ENCODE measurements at regions not wholly inside any gene's neighbourhood (a gene's known extent, or its start where the extent isn't known, plus 50 kb on each side); places are given as distances from the start of the nearest gene placed in this dataset.

DNA sequence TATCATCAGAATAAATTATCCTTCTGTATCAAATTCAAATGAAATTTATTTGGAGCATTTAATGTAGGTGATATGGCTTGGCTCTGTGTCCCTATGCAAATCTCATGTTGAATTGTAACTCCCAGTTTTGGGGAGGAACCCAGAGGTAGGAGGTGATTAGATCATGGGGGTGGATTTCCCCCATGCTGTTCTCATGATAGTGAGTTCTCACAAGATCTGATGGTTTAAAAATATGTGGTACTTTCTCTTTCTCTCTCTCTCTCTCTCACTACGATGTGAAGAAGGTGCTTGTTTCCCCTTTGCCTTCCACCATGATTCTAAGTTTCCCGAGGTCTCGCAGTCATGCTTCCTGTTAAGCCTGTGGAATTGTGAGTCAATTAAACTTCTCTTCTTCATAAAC, 678.4 kb upstream of the RGMB start:
- Histone ChIP-seq H3K18ac (ENCODE audit: low read depth, low read length) (peak overlapping the region; percentile 75; the same call in 1 of the 2 replicates), H3K23ac (ENCODE audit: low read depth, low read length) (peak overlapping the region; percentile 75; the same call in 1 of the 2 replicates), H3K79me1 (ENCODE audit: low read depth in 1 of 2, low read length in 2 of 2) (no peaks in the 10 kb centered on the region), H3K9ac (ENCODE audit: low read depth, low read length) (no peak overlapping the region), H4K8ac (ENCODE audit: low read depth in 2 of 2, low read length in 2 of 2) (peak overlapping the region; percentile 31 to 33; a peak in 1 of 4 replicates), H2AK9ac (replicated peaks; ENCODE audit: low read depth, low read length, poor library complexity) (no peak overlapping the region), H3K14ac (replicated peaks; ENCODE audit: low read depth, low read length) (peak overlapping the region; percentile 94), H2BK120ac (ENCODE audit: low read depth, low read length) (peak overlapping the region; percentile 87), H3K56ac (ENCODE audit: extremely low read depth, insufficient read depth, low read length) (no peak overlapping the region), H3K27ac (ENCODE audit: insufficient read depth, low read length) (peak overlapping the region; percentile 32; the same call in 1 of the 2 replicates), H3K4me1 (ENCODE audit: control insufficient read depth, insufficient read depth, low read length) (peaks cover 4% of the 10 kb centered on the region), H2BK20ac (ENCODE audit: low read depth, low read length) (peak overlapping the region; percentile 94), H3K4ac (ENCODE audit: low read depth, low read length) (peak overlapping the region; percentile 89; the same call in 1 of the 2 replicates), H2BK5ac (ENCODE audit: low read depth, low read length, poor library complexity, severe bottlenecking) (peak overlapping the region; percentile 81), H4K5ac (ENCODE audit: low read depth, low read length) (peak overlapping the region; percentile 73; the same call in 1 of the 2 replicates), H3K4me3 (ENCODE audit: insufficient read depth, low read depth, low read length) (no peak overlapping the region), H4K20me1 (ENCODE audit: insufficient read depth, low read length) (no peaks in the 10 kb centered on the region), H3K4me2 (ENCODE audit: low read depth, low read length) (no peak overlapping the region; the same call in 1 of the 2 replicates), H3K36me3 (ENCODE audit: control insufficient read depth, insufficient read depth, low read length) (no peaks in the 10 kb centered on the region), H3K27me3 (ENCODE audit: control insufficient read depth, insufficient read depth, low read length) (no peaks in the 10 kb centered on the region), H4K91ac (ENCODE audit: insufficient read depth, low read depth, low read length) (peak overlapping the region; percentile 68), H3K9me1 (ENCODE audit: insufficient read depth, low read length) (peaks cover 3% of the 10 kb centered on the region; the same call in 1 of the 2 replicates), H2AFZ (replicated peaks; ENCODE audit: low read length, poor library complexity) (no peak overlapping the region), H3K9me3 (ENCODE audit: control insufficient read depth, insufficient read depth, low read length) (no peaks in the 10 kb centered on the region), H2BK15ac (ENCODE audit: low read depth, low read length) (peak overlapping the region; percentile 46; the same call in 2 of the 3 replicates), H2AK5ac (ENCODE audit: low read depth, low read length) (peak overlapping the region; percentile 53; the same call in 1 of the 2 replicates)
- TF ChIP-seq FOS (IDR thresholded peaks at IDR 0.05; ENCODE audit: low read depth, low read length) (no peak), CEBPB (IDR thresholded peaks at IDR 0.05; ENCODE audit: low read depth, low read length) (no peak), RAD21 (IDR thresholded peaks at IDR 0.05; ENCODE audit: low read length) (no peak), MAFK (IDR thresholded peaks at IDR 0.05; ENCODE audit: low read depth, low read length) (no peak), SMC3 (IDR thresholded peaks at IDR 0.05; ENCODE audit: low read depth, low read length) (no peak)
- intact Hi-C loops (cut with micrococcal nuclease), result no loop called here
- no peak for ATAC-seq (ENCODE audit: low read depth)
- BruUV-seq (replicated peaks), result no TSS peak
- CTCF ChIA-PET, result interaction anchor here (0.7 kb wide), 1 partner anchor 91 kb away, joined by 3 read pairs; no protein-coding TSS in a partner anchor
- in situ Hi-C loops (cut with MboI; ENCODE audit: low sequenced_read_pairs), result no loop called here
- WGBS, 2 experiments (ENCODE audit: extremely low coverage in 2 of 2, insufficient read length in 1 of 2), result no CpG with 5 or more reads among the region's 3 CpGs
- DNase-seq, result peak; percentile 35
- dilution Hi-C loops (cut with HindIII; ENCODE audit: low sequenced_read_pairs, unreplicated experiment), result no loop called here
- POLR2A ChIA-PET (ENCODE audit: unreplicated experiment), result no interaction called here
